HFFc6 (cell line): ENCODE measurements at regions not wholly inside any gene's neighbourhood (a gene's known extent, or its start where the extent isn't known, plus 50 kb on each side); places are given as distances from the start of the nearest gene placed in this dataset.

Experiments
- DNase-seq: peaks from one replicate; pipeline ENCODE4 v3.0.0-alpha.2; 2018
- H3K27ac Mint-ChIP-seq: 2 replicates; pipeline ENCODE4 v1.8.0; 2020; ENCODE audit warnings: mild to moderate bottlenecking, mixed read lengths
- H3K27me3 Mint-ChIP-seq: 2 replicates; pipeline ENCODE4 v1.8.0; 2021; ENCODE audit warnings: mild to moderate bottlenecking, moderate library complexity, mixed read lengths; ENCODE audit not compliant: insufficient read depth
- H3K36me3 Mint-ChIP-seq: 2 replicates; pipeline ENCODE4 v1.8.0; 2021; ENCODE audit warnings: low read depth, mixed read lengths
- H3K4me1 Mint-ChIP-seq: 2 replicates; pipeline ENCODE4 v1.8.0; 2020; ENCODE audit warnings: low read depth, mixed read lengths
- H3K4me3 Mint-ChIP-seq: 2 replicates; pipeline ENCODE4 v1.8.0; 2020; ENCODE audit warnings: mild to moderate bottlenecking, moderate library complexity, mixed read lengths
- H3K9me3 Mint-ChIP-seq: 2 replicates; pipeline ENCODE4 v1.8.0; 2020; ENCODE audit warnings: mild to moderate bottlenecking, mixed read lengths
- TF ChIP-seq, protein P1 (sequence below): fragments of 200-600 bp; sonication (generic); IDR thresholded peaks from 2 replicates; pipeline ENCODE4 v1.5.0; 2021; ENCODE audit warnings: antibody characterized with exemption, mild to moderate bottlenecking

DNA sequence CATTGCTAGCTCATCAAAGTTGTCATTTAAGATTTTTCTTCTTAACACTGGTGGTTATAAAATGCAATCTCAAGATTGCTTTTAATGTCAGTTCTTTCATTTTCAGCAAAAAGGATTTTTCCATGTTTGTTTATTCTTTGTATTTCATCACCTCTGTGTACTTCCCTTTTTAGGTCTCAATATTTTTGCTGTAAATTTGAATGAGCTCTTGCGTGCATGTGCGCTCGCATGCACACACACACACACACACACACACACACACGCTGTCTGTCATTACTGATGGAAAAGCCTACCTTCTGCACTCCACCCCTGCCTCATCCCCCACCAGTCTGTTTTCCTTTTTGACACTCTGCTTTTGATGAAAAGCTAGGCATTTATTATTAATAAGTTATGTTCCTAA lies 85.3 kb upstream of the FYN start:
- no peak overlapping the region for H3K4me3 Mint-ChIP-seq
- no peak for DNase-seq
- TF ChIP-seq, protein P1, sequence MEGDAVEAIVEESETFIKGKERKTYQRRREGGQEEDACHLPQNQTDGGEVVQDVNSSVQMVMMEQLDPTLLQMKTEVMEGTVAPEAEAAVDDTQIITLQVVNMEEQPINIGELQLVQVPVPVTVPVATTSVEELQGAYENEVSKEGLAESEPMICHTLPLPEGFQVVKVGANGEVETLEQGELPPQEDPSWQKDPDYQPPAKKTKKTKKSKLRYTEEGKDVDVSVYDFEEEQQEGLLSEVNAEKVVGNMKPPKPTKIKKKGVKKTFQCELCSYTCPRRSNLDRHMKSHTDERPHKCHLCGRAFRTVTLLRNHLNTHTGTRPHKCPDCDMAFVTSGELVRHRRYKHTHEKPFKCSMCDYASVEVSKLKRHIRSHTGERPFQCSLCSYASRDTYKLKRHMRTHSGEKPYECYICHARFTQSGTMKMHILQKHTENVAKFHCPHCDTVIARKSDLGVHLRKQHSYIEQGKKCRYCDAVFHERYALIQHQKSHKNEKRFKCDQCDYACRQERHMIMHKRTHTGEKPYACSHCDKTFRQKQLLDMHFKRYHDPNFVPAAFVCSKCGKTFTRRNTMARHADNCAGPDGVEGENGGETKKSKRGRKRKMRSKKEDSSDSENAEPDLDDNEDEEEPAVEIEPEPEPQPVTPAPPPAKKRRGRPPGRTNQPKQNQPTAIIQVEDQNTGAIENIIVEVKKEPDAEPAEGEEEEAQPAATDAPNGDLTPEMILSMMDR = no peak
- H3K27ac Mint-ChIP-seq = no peak overlapping the region
- peaks cover 5% of the 10 kb centered on the region for H3K27me3 Mint-ChIP-seq
- no peaks in the 10 kb centered on the region for H3K9me3 Mint-ChIP-seq
- peaks cover 9% of the 10 kb centered on the region for H3K4me1 Mint-ChIP-seq
- H3K36me3 Mint-ChIP-seq = no peaks in the 10 kb centered on the region

DNA sequence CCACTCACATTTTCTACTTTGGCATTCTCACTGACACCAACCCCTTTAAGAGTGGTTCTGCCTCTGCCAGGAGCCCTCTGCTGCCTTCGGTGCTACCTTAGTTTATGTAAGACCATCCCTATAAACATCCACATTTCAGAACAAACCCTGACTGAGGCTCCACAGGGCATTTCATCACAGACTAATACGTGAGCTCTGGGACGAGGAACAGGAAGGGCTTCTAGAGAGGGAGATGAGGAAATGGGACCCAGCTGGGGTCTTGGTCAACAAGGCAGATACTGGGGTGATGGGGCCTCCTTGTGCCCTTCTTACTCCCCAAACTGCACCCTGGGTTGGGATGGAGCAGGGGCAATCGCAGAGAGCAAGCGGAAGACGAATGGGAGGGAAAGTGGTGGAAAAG lies 86.5 kb upstream of the FYN start:
- Mint-ChIP-seq H3K27ac (no peak overlapping the region), H3K9me3 (no peaks in the 10 kb centered on the region)

DNA sequence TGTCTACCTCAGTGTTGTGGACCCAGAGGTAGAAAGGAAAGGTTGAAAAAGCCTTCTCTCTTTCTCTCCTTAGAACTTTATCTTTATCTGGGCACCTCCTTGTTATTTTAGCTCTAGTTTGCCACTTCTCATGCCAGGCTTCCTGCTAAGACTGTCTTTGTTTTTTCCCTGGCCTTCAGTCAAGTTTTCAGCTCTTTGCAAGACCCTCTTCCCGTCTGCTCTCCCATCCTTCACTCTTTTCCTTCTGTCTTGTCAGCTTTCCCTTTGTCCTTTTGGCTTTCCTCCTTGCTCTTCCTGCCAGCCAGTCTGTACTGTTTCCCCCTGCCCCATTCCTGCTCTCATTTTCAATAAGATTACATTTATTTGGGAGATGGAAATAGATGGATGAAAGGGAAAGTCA lies 86.8 kb upstream of the CCN6 start:
- Mint-ChIP-seq H3K27ac (no peak overlapping the region), H3K36me3 (no peaks in the 10 kb centered on the region), H3K4me1 (peaks cover 23% of the 10 kb centered on the region), H3K27me3 (no peaks in the 10 kb centered on the region; the same call in 1 of the 2 replicates), H3K9me3 (no peaks in the 10 kb centered on the region), H3K4me3 (no peak overlapping the region)
- DNase-seq = no peak
- TF ChIP-seq, protein P1 = no peak

More for the DNA sequence above, 86.5 kb upstream of the FYN start:
- Mint-ChIP-seq H3K4me1 (peaks cover 10% of the 10 kb centered on the region), H3K27me3 (peaks cover 5% of the 10 kb centered on the region), H3K36me3 (no peaks in the 10 kb centered on the region), H3K4me3 (no peak overlapping the region)
- DNase-seq = no peak
- TF ChIP-seq, protein P1 = no peak

DNA sequence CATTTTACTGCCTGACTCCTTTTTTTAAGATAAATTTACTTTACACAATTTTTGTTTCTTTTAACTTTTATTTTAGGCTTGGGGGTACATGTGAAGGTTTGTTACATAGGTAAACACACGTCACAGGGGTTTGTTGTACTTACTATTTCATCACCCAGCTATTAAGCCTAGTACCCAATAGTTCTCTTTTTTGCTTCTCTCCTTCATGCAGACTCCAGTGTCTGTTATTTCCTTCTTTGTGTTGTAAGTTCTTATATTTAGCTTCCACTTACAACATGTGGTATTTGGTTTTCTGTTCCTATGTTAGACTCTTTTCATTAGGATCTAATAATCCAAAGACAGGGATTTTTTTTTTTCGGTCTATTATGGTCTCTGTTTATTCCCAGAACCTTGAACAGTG lies 83.5 kb upstream of the CCN6 start:
- H3K27me3 Mint-ChIP-seq = no peaks in the 10 kb centered on the region
- H3K27ac Mint-ChIP-seq = no peak overlapping the region
- H3K4me1 Mint-ChIP-seq = peaks cover 39% of the 10 kb centered on the region
- H3K4me3 Mint-ChIP-seq = no peak overlapping the region
- DNase-seq = no peak
- no peaks in the 10 kb centered on the region for H3K36me3 Mint-ChIP-seq
- TF ChIP-seq, protein P1 = no peak
- no peaks in the 10 kb centered on the region for H3K9me3 Mint-ChIP-seq

DNA sequence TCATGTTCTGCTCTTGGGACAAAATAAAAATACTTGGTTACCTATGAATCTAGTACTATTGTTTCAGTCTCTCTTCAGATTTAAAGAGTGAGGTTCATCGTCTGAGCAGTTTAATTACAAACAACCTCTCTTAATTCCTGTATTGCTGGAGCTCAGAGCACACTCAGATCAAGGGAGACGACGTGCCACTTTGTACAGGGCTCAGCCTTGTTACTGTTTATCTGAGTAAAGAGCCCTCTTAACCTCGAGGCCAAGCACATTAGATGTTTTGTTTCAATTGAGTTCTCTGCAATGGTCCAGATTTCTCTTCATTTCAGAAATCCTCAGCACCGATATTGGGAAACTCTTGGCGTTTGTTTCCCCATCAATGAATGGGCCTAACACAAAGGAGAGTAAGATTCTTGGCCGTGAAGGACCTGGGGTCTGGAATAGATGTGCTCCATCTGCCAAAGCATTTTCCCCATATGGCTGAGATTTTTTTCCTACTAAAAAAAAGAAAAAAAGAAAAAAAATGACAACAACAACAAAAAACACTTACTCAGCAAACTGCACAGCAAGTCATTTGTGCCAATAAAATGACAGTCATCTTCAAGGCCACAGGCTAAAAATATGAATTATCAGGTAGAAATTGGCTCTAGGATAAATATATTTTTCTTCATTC lies 82.6 kb upstream of the CCN6 start:
- Mint-ChIP-seq H3K27me3 (no peaks in the 10 kb centered on the region), H3K36me3 (no peaks in the 10 kb centered on the region), H3K9me3 (no peaks in the 10 kb centered on the region), H3K4me1 (peaks cover 42% of the 10 kb centered on the region), H3K4me3 (no peak overlapping the region), H3K27ac (peak overlapping the region; percentile 99)
- DNase-seq = no peak
- TF ChIP-seq, protein P1 = no peak
